ENCODE measurements at regions not wholly inside any gene's neighbourhood (a gene's known extent, or its start where the extent isn't known, plus 50 kb on each side); places are given as distances from the start of the nearest gene placed in this dataset.
"Not testable (repeated sequence)": the region's sequence is repeated elsewhere in the genome, so short reads cannot be mapped to it uniquely, and the experiment has no call there.

GRCh38 chrX:85808217-85808616 is 239.1 kb downstream of the CHM start:
- no peaks in the 10 kb centered on the region for H3K9me2 ChIP-seq (replicated peaks; ENCODE audit: low read depth, low read length)
- H3K4me2 ChIP-seq (ENCODE audit: low read depth, low read length, poor library complexity, severe bottlenecking): no peak overlapping the region
- no peak overlapping the region for H3K4me3 ChIP-seq (ENCODE audit: low read length, poor library complexity, severe bottlenecking)
- no peaks in the 10 kb centered on the region for H3K79me2 ChIP-seq (ENCODE audit: insufficient read depth, low read length)
- no peaks in the 10 kb centered on the region for H3F3A ChIP-seq (ENCODE audit: low read depth)
- no peaks in the 10 kb centered on the region for H3K36me3 ChIP-seq (ENCODE audit: insufficient read depth, low read length)
- TF ChIP-seq EZH2phosphoT487 (IDR thresholded peaks at IDR 0.05; ENCODE audit: borderline replicate concordance): no peak
- TF ChIP-seq, protein P1, sequence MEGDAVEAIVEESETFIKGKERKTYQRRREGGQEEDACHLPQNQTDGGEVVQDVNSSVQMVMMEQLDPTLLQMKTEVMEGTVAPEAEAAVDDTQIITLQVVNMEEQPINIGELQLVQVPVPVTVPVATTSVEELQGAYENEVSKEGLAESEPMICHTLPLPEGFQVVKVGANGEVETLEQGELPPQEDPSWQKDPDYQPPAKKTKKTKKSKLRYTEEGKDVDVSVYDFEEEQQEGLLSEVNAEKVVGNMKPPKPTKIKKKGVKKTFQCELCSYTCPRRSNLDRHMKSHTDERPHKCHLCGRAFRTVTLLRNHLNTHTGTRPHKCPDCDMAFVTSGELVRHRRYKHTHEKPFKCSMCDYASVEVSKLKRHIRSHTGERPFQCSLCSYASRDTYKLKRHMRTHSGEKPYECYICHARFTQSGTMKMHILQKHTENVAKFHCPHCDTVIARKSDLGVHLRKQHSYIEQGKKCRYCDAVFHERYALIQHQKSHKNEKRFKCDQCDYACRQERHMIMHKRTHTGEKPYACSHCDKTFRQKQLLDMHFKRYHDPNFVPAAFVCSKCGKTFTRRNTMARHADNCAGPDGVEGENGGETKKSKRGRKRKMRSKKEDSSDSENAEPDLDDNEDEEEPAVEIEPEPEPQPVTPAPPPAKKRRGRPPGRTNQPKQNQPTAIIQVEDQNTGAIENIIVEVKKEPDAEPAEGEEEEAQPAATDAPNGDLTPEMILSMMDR (conservative IDR thresholded peaks at IDR 0.05; ENCODE audit: low read length): no peak
- H3K4me1 ChIP-seq (ENCODE audit: insufficient read depth, low read length, poor library complexity, severe bottlenecking): no peaks in the 10 kb centered on the region
- H2AFZ ChIP-seq (ENCODE audit: low read length): no peak overlapping the region
- no peaks in the 10 kb centered on the region for H3K27me3 ChIP-seq (ENCODE audit: insufficient read depth, low read length, poor library complexity, severe bottlenecking)
- no peaks in the 10 kb centered on the region; the same call in 1 of the 2 replicates for H3K9me3 ChIP-seq (ENCODE audit: insufficient read depth, low read depth, low read length)
- H4K20me1 ChIP-seq (ENCODE audit: insufficient read depth, low read length, poor library complexity, severe bottlenecking): no peaks in the 10 kb centered on the region
- no peak overlapping the region for H3K9ac ChIP-seq (ENCODE audit: low read depth, low read length, poor library complexity, severe bottlenecking)

DNA sequence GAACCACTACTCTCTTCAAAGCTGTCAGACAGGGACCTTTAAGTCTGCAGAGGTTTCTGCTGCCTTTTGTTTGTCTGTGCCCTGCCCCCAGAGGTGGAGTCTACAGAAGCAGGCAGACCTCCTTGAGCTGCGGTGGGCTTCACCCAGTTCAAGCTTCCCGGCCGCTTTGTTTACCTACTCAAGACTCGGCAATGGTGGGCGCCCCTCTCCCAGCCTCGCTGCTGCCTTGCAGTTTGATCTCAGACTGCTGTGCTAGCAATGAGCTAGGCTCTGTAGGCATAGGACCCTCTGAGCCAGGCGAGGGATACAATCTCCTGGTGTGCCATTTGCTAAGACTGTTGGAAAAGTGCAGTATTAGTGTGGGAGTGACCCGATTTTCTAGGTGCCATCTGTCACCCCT is 275.0 kb downstream of the CHM start:
- not testable (repeated sequence) for H3K36me3 ChIP-seq (ENCODE audit: insufficient read depth, low read length); H3K4me2 ChIP-seq (ENCODE audit: low read depth, low read length, poor library complexity, severe bottlenecking); H3K27me3 ChIP-seq (ENCODE audit: insufficient read depth, low read length, poor library complexity, severe bottlenecking); H2AFZ ChIP-seq (ENCODE audit: low read length); H3K9ac ChIP-seq (ENCODE audit: low read depth, low read length, poor library complexity, severe bottlenecking); H3K4me1 ChIP-seq (ENCODE audit: insufficient read depth, low read length, poor library complexity, severe bottlenecking); H3K9me3 ChIP-seq (ENCODE audit: insufficient read depth, low read depth, low read length); H3K79me2 ChIP-seq (ENCODE audit: insufficient read depth, low read length); H4K20me1 ChIP-seq (ENCODE audit: insufficient read depth, low read length, poor library complexity, severe bottlenecking); H3K4me3 ChIP-seq (ENCODE audit: low read length, poor library complexity, severe bottlenecking); H3K9me2 ChIP-seq (replicated peaks; ENCODE audit: low read depth, low read length); H3F3A ChIP-seq (ENCODE audit: low read depth)

DNA sequence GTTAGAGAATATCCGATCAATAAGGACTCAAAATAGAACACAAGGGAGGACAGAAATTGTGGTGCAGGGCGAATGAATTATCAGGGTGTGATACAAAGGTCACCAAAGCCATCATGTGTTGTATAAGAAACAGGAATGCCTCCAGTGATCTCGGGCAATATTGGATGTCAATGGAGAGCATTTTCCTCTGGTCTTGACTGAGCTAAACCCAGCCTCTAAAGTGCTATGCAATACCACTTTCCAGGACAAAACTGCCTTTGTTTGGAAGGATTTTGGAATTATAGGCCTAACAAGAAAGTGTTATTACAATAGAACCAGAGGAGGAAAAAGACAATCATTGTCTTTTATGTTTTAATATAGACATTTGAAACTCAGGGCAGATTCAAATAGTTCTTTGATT is 281.7 kb downstream of the CHM start:
- H3K9ac ChIP-seq (ENCODE audit: low read depth, low read length, poor library complexity, severe bottlenecking): no peak overlapping the region
- H4K20me1 ChIP-seq (ENCODE audit: insufficient read depth, low read length, poor library complexity, severe bottlenecking): no peaks in the 10 kb centered on the region
- H3K4me1 ChIP-seq (ENCODE audit: insufficient read depth, low read length, poor library complexity, severe bottlenecking): no peaks in the 10 kb centered on the region
- H3K9me2 ChIP-seq (replicated peaks; ENCODE audit: low read depth, low read length): no peaks in the 10 kb centered on the region
- TF ChIP-seq, protein P1 (conservative IDR thresholded peaks at IDR 0.05; ENCODE audit: low read length): no peak
- no peak for TF ChIP-seq EZH2phosphoT487 (IDR thresholded peaks at IDR 0.05; ENCODE audit: borderline replicate concordance)
- no peaks in the 10 kb centered on the region for H3K9me3 ChIP-seq (ENCODE audit: insufficient read depth, low read depth, low read length)
- H2AFZ ChIP-seq (ENCODE audit: low read length): no peak overlapping the region
- no peaks in the 10 kb centered on the region for H3K27me3 ChIP-seq (ENCODE audit: insufficient read depth, low read length, poor library complexity, severe bottlenecking)
- H3K36me3 ChIP-seq (ENCODE audit: insufficient read depth, low read length): no peaks in the 10 kb centered on the region
- no peak overlapping the region for H3K4me2 ChIP-seq (ENCODE audit: low read depth, low read length, poor library complexity, severe bottlenecking)
- H3F3A ChIP-seq (ENCODE audit: low read depth): no peaks in the 10 kb centered on the region
- no peak overlapping the region for H3K4me3 ChIP-seq (ENCODE audit: low read length, poor library complexity, severe bottlenecking)
- H3K79me2 ChIP-seq (ENCODE audit: insufficient read depth, low read length): no peaks in the 10 kb centered on the region

- H3K4me3 ChIP-seq (ENCODE audit: low read length, poor library complexity, severe bottlenecking); H4K20me1 ChIP-seq (ENCODE audit: insufficient read depth, low read length, poor library complexity, severe bottlenecking); H3K9ac ChIP-seq (ENCODE audit: low read depth, low read length, poor library complexity, severe bottlenecking); H3F3A ChIP-seq (ENCODE audit: low read depth); H3K27me3 ChIP-seq (ENCODE audit: insufficient read depth, low read length, poor library complexity, severe bottlenecking); H3K9me3 ChIP-seq (ENCODE audit: insufficient read depth, low read depth, low read length); H2AFZ ChIP-seq (ENCODE audit: low read length); H3K79me2 ChIP-seq (ENCODE audit: insufficient read depth, low read length); H3K36me3 ChIP-seq (ENCODE audit: insufficient read depth, low read length); H3K4me2 ChIP-seq (ENCODE audit: low read depth, low read length, poor library complexity, severe bottlenecking); H3K9me2 ChIP-seq (replicated peaks; ENCODE audit: low read depth, low read length); H3K4me1 ChIP-seq (ENCODE audit: insufficient read depth, low read length, poor library complexity, severe bottlenecking): not testable (repeated sequence)
Measured at GRCh38 chrX:85723025-85723424, 324.3 kb downstream of the CHM start.

DNA sequence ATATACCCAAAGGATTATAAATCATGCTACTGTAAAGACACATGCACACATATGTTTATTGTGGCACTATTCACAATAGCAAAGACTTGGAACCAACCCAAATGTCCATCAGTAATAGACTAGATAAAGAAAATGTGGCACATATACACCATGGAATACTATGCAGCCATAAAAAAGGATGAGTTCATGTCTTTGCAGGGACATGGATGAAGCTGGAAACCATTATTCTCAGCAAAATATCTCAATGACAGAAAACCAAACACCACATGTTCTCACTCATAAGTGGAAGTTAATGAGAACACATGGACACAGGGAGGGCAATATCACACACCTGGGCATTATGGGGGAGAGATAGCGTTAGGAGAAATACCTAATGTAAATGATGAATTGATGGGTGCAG is 323.8 kb upstream of the POF1B start:
- H3K36me3 ChIP-seq (ENCODE audit: insufficient read depth, low read length); H3K9me3 ChIP-seq (ENCODE audit: insufficient read depth, low read depth, low read length); H3K4me1 ChIP-seq (ENCODE audit: insufficient read depth, low read length, poor library complexity, severe bottlenecking); H3K9ac ChIP-seq (ENCODE audit: low read depth, low read length, poor library complexity, severe bottlenecking); H3F3A ChIP-seq (ENCODE audit: low read depth); H3K79me2 ChIP-seq (ENCODE audit: insufficient read depth, low read length); H3K4me3 ChIP-seq (ENCODE audit: low read length, poor library complexity, severe bottlenecking); H3K4me2 ChIP-seq (ENCODE audit: low read depth, low read length, poor library complexity, severe bottlenecking); H3K9me2 ChIP-seq (replicated peaks; ENCODE audit: low read depth, low read length); H4K20me1 ChIP-seq (ENCODE audit: insufficient read depth, low read length, poor library complexity, severe bottlenecking); H3K27me3 ChIP-seq (ENCODE audit: insufficient read depth, low read length, poor library complexity, severe bottlenecking); H2AFZ ChIP-seq (ENCODE audit: low read length): not testable (repeated sequence)
